HG03060 (cell line): ENCODE measurements at regions not wholly inside any gene's neighbourhood (a gene's known extent, or its start where the extent isn't known, plus 50 kb on each side); places are given as distances from the start of the nearest gene placed in this dataset.
"Not testable (repeated sequence)": the region's sequence is repeated elsewhere in the genome, so short reads cannot be mapped to it uniquely, and the experiment has no call there.

Experiments used
- ATAC-seq: cut with Tn5 transposase; IDR thresholded peaks from one replicate; pipeline ENCODE4 v1.9.1; 2021; ENCODE audit warnings: low read depth, moderate number of reproducible peaks; ENCODE audit not compliant: unreplicated experiment

GRCh38 chr5:167363065-167363464 is 928.4 kb upstream of the WWC1 start:
- ATAC-seq: no peak

- no peak for ATAC-seq
These were observed 916.3 kb upstream of the WWC1 start for GRCh38 chr5:167375125-167375524.

GRCh38 chr5:167378894-167379723 is 912.3 kb upstream of the WWC1 start:
- no peak for ATAC-seq

- ATAC-seq: no peak
These were observed 910.0 kb upstream of the WWC1 start for GRCh38 chr5:167381457-167381856.

GRCh38 chr5:167389537-167389936 is 901.9 kb upstream of the WWC1 start:
- no peak for ATAC-seq

- ATAC-seq: not testable (repeated sequence)
These were observed 900.2 kb upstream of the WWC1 start for GRCh38 chr5:167391286-167391685.

- ATAC-seq: no peak
These were observed 899.2 kb upstream of the WWC1 start for GRCh38 chr5:167392240-167392639.

GRCh38 chr5:167393358-167393757 is 898.1 kb upstream of the WWC1 start:
- ATAC-seq: no peak

- no peak for ATAC-seq
These were observed 888.8 kb upstream of the WWC1 start for GRCh38 chr5:167402671-167403070.

GRCh38 chr5:167406513-167406912 is 884.9 kb upstream of the WWC1 start:
- ATAC-seq: no peak

GRCh38 chr5:167412556-167412955 is 878.9 kb upstream of the WWC1 start:
- no peak for ATAC-seq

- ATAC-seq: no peak
These were observed 877.9 kb upstream of the WWC1 start for GRCh38 chr5:167413506-167413905.

GRCh38 chr5:167414611-167415010 is 876.8 kb upstream of the WWC1 start:
- no peak for ATAC-seq

GRCh38 chr5:167415779-167416746 is 875.4 kb upstream of the WWC1 start:
- no peak for ATAC-seq

- ATAC-seq: no peak
These were observed 873.8 kb upstream of the WWC1 start for GRCh38 chr5:167417662-167418061.

GRCh38 chr5:167425161-167425560 is 866.3 kb upstream of the WWC1 start:
- ATAC-seq: no peak

- no peak for ATAC-seq
These were observed 864.9 kb upstream of the WWC1 start for GRCh38 chr5:167426501-167426900.

GRCh38 chr5:167427641-167428040 is 863.8 kb upstream of the WWC1 start:
- not testable (repeated sequence) for ATAC-seq

- ATAC-seq: no peak
These were observed 850.6 kb upstream of the WWC1 start for GRCh38 chr5:167440846-167441245.

GRCh38 chr5:167442922-167443321 is 848.5 kb upstream of the WWC1 start:
- ATAC-seq: no peak
